Right lobe of liver (tissue), 4 donors: ENCODE measurements at regions not wholly inside any gene's neighbourhood (a gene's known extent, or its start where the extent isn't known, plus 50 kb on each side); places are given as distances from the start of the nearest gene placed in this dataset.

Source experiments
- CTCF ChIP-seq, 4 donors: fragments of 200-600 bp in 3 of 4; fragments of 450-650 bp in 1 of 4; IDR thresholded peaks; one replicate each; pipeline versions ENCODE4 v1.5.1 to v1.8.0; 2016 to 2022; ENCODE audit warnings: antibody characterized with exemption in 4 of 4, mild to moderate bottlenecking in 2 of 4
- POLR2A ChIP-seq: fragments of 450-650 bp; IDR thresholded peaks from one replicate; pipeline ENCODE4 v1.6.1; 2017; ENCODE audit warnings: antibody characterized with exemption, mild to moderate bottlenecking
- donor health status: DM: no; HTN: no; CAD: no.
- donor health status: DM: no; HTN: no; CAD: no.
- donor health status: DM: no; HTN: yes; CAD: no.

GRCh38 chr11:116654526-116654925 lies 118.3 kb downstream of the BUD13 start:
- TF ChIP-seq CTCF (IDR thresholded peaks at IDR 0.05) (no peak), POLR2A (no peak)
